Neural cell (in vitro differentiated cells): ENCODE measurements at regions not wholly inside any gene's neighbourhood (a gene's known extent, or its start where the extent isn't known, plus 50 kb on each side); places are given as distances from the start of the nearest gene placed in this dataset.

ENCODE experiments used
- EZH2 ChIP-seq: fragments of 200-600, 300-800 bp; shearing (Covaris generic), sonication (generic); IDR thresholded peaks from 2 replicates; pipeline ENCODE4 v1.6.1; 2014; ENCODE audit warnings: antibody characterized with exemption, low read length, borderline replicate concordance, mild to moderate bottlenecking; ENCODE audit not compliant: insufficient read depth, poor library complexity, severe bottlenecking
- POLR2AphosphoS5 ChIP-seq: IDR thresholded peaks from 2 replicates; pipeline ENCODE4 v1.6.1; 2012
- RAD21 ChIP-seq: fragments of 450-650 bp; conservative IDR thresholded peaks from 2 replicates; pipeline ENCODE4 v1.6.1; 2014; ENCODE audit warnings: antibody characterized with exemption, mild to moderate bottlenecking, moderate library complexity
- SMC3 ChIP-seq: fragments of 450-650 bp; conservative IDR thresholded peaks from 2 replicates; pipeline ENCODE4 v1.6.1; 2014; ENCODE audit warnings: antibody characterized with exemption, mild to moderate bottlenecking, moderate library complexity; ENCODE audit not compliant: poor library complexity
- TF ChIP-seq, protein P1 (sequence below): fragments of 450-650 bp; IDR thresholded peaks from 2 replicates; pipeline ENCODE4 v1.5.1; 2014; ENCODE audit warnings: antibody characterized with exemption, mild to moderate bottlenecking, moderate library complexity; ENCODE audit not compliant: poor library complexity, severe bottlenecking

GRCh38 chr3:23068016-23068728, 135.0 kb upstream of the UBE2E2 start:
- TF ChIP-seq, protein P1, sequence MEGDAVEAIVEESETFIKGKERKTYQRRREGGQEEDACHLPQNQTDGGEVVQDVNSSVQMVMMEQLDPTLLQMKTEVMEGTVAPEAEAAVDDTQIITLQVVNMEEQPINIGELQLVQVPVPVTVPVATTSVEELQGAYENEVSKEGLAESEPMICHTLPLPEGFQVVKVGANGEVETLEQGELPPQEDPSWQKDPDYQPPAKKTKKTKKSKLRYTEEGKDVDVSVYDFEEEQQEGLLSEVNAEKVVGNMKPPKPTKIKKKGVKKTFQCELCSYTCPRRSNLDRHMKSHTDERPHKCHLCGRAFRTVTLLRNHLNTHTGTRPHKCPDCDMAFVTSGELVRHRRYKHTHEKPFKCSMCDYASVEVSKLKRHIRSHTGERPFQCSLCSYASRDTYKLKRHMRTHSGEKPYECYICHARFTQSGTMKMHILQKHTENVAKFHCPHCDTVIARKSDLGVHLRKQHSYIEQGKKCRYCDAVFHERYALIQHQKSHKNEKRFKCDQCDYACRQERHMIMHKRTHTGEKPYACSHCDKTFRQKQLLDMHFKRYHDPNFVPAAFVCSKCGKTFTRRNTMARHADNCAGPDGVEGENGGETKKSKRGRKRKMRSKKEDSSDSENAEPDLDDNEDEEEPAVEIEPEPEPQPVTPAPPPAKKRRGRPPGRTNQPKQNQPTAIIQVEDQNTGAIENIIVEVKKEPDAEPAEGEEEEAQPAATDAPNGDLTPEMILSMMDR = no peak
- TF ChIP-seq POLR2AphosphoS5 (no peak), SMC3 (no peak), EZH2 (no peak), RAD21 (no peak)
